Body of pancreas (tissue), 4 donors: ENCODE measurements at regions not wholly inside any gene's neighbourhood (a gene's known extent, or its start where the extent isn't known, plus 50 kb on each side); places are given as distances from the start of the nearest gene placed in this dataset.

Experiments used
- ATAC-seq: fragments of 150-250 bp; one replicate; pipeline ENCODE4 v1.9.1; 2016
- DNase-seq, 4 donors: peaks; one replicate each; pipeline ENCODE4 v3.0.0-alpha.2; 2019
- H3K27ac ChIP-seq, 4 donors: fragments of 200-600 bp; sonication (generic); 1 replicate in 3 of 4; 2 replicates in 1 of 4; pipeline versions ENCODE4 v1.5.1 to v1.6.1; 2016 to 2019; ENCODE audit warnings: mild to moderate bottlenecking in 1 of 4, mixed read lengths in 1 of 4, moderate library complexity in 1 of 4
- H3K27me3 ChIP-seq, 2 donors: fragments of 200-600 bp; sonication (generic); one replicate each; pipeline ENCODE4 v1.6.0; 2016; ENCODE audit warnings: mild to moderate bottlenecking in 1 of 2
- H3K36me3 ChIP-seq, 2 donors: fragments of 200-600 bp; sonication (generic); replicated peaks in 1 of 2; 2 replicates each; pipeline ENCODE4 v1.5.1; 2016; ENCODE audit warnings: low read depth in 2 of 2; ENCODE audit not compliant: insufficient read depth in 1 of 2
- H3K4me1 ChIP-seq: fragments of 200-600 bp; sonication (generic); one replicate; pipeline ENCODE4 v1.6.0; 2016
- H3K4me3 ChIP-seq, 2 donors: fragments of 200-600 bp; sonication (generic); 1 replicate in 1 of 2; 2 replicates in 1 of 2; pipeline ENCODE4 v1.5.1; 2016 to 2019
- H3K9me3 ChIP-seq, 3 donors: fragments of 200-600 bp; sonication (generic); 1 replicate in 2 of 3; 2 replicates in 1 of 3; pipeline ENCODE4 v1.5.1; 2016
- POLR2A ChIP-seq, 3 donors: fragments of 450-650 bp; IDR thresholded peaks; one replicate each; pipeline ENCODE4 v1.6.1; 2016; ENCODE audit warnings: antibody characterized with exemption in 3 of 3, mild to moderate bottlenecking in 2 of 3
- WGBS, 2 donors: methylation state at CpG; one replicate each; pipeline ENCODE4 v1.1.5; 2017; 5-methylcytosine and 5-hydroxymethylcytosine counted together
- intact Hi-C: fragments of 100-400 bp; cut with DNase I; formaldehyde crosslinking; loops from one replicate; pipeline ENCODE4 v1.15.1; 2023
- TF ChIP-seq, protein P1 (sequence below), 7 experiments: fragments of 450-650 bp in 4 of 7; fragments of 200-600 bp in 3 of 7; sonication (generic) in 3 of 7; IDR thresholded peaks; one replicate each; pipeline ENCODE4 v1.5.1; 2016 to 2019; ENCODE audit warnings: antibody characterized with exemption in 7 of 7

DNA sequence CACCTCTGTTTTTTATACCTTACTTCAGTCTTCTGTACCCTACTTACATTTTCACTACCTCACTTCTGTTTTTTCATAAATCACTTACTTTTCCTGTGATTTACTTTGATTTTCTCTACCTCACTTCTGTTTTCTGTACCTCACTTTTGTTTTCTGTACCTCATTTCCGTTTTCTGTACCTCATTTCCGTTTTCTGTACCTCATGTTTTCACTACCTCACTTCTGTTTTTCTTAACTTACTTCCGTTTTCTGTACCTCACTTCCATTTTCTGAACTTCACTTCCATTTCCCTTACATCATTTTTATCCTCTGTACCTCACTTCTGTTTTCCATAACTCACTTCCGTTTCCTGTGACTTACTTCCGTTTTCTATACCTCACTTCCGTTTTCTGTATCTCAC lies 492.0 kb upstream of the AKR1E2 start:
- no peak for DNase-seq
- ATAC-seq, result no peak
- no peaks in the 10 kb centered on the region for H3K36me3 ChIP-seq
- H3K4me3 ChIP-seq, result no peak overlapping the region
- intact Hi-C loops, result no loop called here
- no peak for TF ChIP-seq POLR2A (IDR thresholded peaks at IDR 0.05)
- TF ChIP-seq, protein P1, sequence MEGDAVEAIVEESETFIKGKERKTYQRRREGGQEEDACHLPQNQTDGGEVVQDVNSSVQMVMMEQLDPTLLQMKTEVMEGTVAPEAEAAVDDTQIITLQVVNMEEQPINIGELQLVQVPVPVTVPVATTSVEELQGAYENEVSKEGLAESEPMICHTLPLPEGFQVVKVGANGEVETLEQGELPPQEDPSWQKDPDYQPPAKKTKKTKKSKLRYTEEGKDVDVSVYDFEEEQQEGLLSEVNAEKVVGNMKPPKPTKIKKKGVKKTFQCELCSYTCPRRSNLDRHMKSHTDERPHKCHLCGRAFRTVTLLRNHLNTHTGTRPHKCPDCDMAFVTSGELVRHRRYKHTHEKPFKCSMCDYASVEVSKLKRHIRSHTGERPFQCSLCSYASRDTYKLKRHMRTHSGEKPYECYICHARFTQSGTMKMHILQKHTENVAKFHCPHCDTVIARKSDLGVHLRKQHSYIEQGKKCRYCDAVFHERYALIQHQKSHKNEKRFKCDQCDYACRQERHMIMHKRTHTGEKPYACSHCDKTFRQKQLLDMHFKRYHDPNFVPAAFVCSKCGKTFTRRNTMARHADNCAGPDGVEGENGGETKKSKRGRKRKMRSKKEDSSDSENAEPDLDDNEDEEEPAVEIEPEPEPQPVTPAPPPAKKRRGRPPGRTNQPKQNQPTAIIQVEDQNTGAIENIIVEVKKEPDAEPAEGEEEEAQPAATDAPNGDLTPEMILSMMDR (IDR thresholded peaks at IDR 0.05), result no peak
- H3K27ac ChIP-seq, result no peak overlapping the region
- no peaks in the 10 kb centered on the region for H3K27me3 ChIP-seq
- H3K9me3 ChIP-seq, result no peaks in the 10 kb centered on the region
- H3K4me1 ChIP-seq, result no peaks in the 10 kb centered on the region
- WGBS, 2 donors, result 47 to 64% methylated on average over 6 of the region's 6 CpGs

DNA sequence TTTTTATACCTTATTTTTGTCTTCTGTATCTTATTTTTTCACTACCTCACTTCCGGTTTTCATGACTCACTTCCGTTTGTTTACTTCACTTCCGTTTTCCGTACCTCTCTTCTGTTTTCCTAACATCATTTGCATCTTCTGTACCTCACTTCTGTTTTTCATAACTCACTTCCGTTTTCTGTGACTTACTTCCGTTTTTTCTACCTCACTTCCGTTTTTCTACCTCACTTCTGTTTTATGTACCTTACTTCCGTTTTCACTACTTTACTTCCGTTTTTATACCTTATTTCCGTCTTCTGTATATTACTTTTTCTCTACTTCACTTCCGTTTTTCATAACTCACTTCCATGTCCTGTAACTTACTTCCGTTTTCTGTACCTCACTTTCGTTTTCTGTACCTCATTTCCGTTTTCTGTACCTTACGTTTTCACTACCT lies 492.5 kb upstream of the AKR1E2 start:
- no peak for TF ChIP-seq POLR2A (IDR thresholded peaks at IDR 0.05)
- TF ChIP-seq, protein P1 (IDR thresholded peaks at IDR 0.05), result no peak
- H3K4me1 ChIP-seq, result no peaks in the 10 kb centered on the region
- DNase-seq, result no peak
- intact Hi-C loops, result no loop called here
- WGBS, 2 donors, result 59 to 74% methylated on average over 15 of the region's 15 CpGs
- no peak overlapping the region for H3K4me3 ChIP-seq
- H3K9me3 ChIP-seq, result no peaks in the 10 kb centered on the region
- H3K27me3 ChIP-seq, result no peaks in the 10 kb centered on the region
- H3K27ac ChIP-seq, result no peak overlapping the region
- no peak for ATAC-seq
- no peaks in the 10 kb centered on the region for H3K36me3 ChIP-seq

DNA sequence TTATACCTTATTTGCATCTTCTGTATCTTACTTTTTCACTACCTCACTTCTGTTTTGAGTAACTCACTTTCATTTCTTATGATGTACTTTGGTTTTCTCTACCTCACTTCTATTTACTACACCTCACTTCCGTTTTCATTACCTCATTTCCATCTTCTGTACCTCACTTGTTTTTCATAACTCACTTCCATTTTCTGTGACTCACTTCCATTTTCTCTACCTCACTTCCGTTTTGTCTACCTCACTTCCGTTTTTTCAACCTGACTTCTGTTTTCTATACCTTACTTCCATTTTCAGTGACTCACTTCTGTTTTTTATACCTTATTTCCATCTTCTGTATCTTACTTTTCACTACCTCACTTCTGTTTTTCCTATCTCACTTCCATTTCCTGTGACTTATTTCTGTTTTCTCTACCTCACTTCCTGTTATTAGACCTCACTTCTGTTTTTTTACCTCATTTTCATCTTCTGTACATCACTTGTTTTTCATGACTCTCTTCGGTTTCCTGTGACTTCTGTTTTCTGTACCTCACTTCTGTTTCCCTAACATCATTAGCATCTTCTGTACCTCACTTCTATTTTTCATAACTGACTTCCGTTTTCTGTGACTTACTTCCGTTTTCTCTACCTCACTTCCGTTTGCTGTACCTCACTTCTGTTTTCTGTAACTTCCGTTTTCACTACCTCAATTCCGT lies 493.1 kb upstream of the AKR1E2 start:
- Histone ChIP-seq H3K4me3 (no peak overlapping the region), H3K9me3 (no peaks in the 10 kb centered on the region), H3K27me3 (no peaks in the 10 kb centered on the region), H3K36me3 (no peaks in the 10 kb centered on the region), H3K27ac (peak overlapping the region in 1 of 4 donors; percentile 20), H3K4me1 (no peaks in the 10 kb centered on the region)
- intact Hi-C loops, result no loop called here
- no peak for TF ChIP-seq POLR2A (IDR thresholded peaks at IDR 0.05)
- TF ChIP-seq, protein P1 (IDR thresholded peaks at IDR 0.05), result no peak
- WGBS, 2 donors, result 56 to 70% methylated on average over 9 of the region's 9 CpGs
- DNase-seq (no peak), ATAC-seq (no peak)

DNA sequence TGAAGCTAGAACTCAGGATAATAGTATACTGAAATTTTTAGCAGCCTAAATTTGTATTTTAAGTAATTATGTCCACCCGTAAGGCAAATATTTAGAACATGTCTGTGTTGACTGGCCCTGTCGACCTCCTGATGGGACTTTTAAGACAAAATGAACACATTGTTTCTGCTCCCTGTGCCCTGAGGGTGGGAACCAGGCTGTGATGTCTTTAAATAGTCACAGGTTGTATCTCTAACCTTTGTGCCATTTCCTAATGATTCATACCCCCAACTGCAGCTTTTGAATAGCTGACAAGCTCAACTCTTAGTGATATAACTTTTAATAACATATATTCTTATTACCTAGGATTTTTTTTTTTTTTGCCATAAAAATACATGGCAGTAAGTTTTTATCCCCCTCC lies 494.9 kb upstream of the AKR1E2 start:
- ATAC-seq (no peak), DNase-seq (no peak)
- no peaks in the 10 kb centered on the region for H3K9me3 ChIP-seq
- TF ChIP-seq, protein P1 (IDR thresholded peaks at IDR 0.05), result no peak
- no peak for TF ChIP-seq POLR2A (IDR thresholded peaks at IDR 0.05)
- no peak overlapping the region for H3K27ac ChIP-seq
- H3K4me3 ChIP-seq, result no peak overlapping the region
- intact Hi-C loops, result no loop called here
- WGBS, 2 donors, result 43 to 55% methylated on average over 2 of the region's 2 CpGs
- H3K4me1 ChIP-seq, result no peaks in the 10 kb centered on the region
- no peaks in the 10 kb centered on the region for H3K27me3 ChIP-seq
- H3K36me3 ChIP-seq, result no peaks in the 10 kb centered on the region

DNA sequence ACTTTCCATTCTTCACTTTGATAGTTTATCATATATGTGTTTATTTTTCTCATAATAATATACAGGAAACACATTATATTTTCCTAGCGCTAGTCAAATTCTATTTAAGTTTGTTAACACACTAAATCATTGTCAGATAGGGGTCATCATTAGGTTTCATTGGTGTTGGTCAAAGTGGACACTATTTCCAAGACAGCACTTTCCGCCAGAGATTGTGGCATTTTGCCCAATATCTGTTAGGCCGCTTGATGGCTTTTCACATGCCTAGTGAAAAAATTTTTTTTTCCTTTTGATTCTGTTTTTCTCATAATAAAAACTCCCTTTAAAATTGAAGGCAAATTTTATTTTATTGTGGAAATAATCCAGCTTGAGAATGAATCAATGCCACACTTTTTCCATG lies 495.4 kb upstream of the AKR1E2 start:
- TF ChIP-seq, protein P1 (IDR thresholded peaks at IDR 0.05), result no peak
- no peak for TF ChIP-seq POLR2A (IDR thresholded peaks at IDR 0.05)
- WGBS, 2 donors, result 87 to 88% methylated on average over 3 of the region's 3 CpGs
- Histone ChIP-seq H3K36me3 (no peaks in the 10 kb centered on the region), H3K4me1 (no peaks in the 10 kb centered on the region), H3K27me3 (no peaks in the 10 kb centered on the region), H3K4me3 (no peak overlapping the region), H3K9me3 (no peaks in the 10 kb centered on the region), H3K27ac (no peak overlapping the region)
- DNase-seq, result no peak
- no peak for ATAC-seq
- intact Hi-C loops, result no loop called here
